GM21381 (cell line): ENCODE measurements at regions not wholly inside any gene's neighbourhood (a gene's known extent, or its start where the extent isn't known, plus 50 kb on each side); places are given as distances from the start of the nearest gene placed in this dataset.
A peak's percentile ranks its signal among the peaks of the same experiment; 100 is the strongest.

ENCODE experiments used
- ATAC-seq: cut with Tn5 transposase; IDR thresholded peaks from one replicate; pipeline ENCODE4 v1.9.1; 2021; ENCODE audit warnings: mild to moderate bottlenecking, moderate library complexity; ENCODE audit not compliant: unreplicated experiment

DNA sequence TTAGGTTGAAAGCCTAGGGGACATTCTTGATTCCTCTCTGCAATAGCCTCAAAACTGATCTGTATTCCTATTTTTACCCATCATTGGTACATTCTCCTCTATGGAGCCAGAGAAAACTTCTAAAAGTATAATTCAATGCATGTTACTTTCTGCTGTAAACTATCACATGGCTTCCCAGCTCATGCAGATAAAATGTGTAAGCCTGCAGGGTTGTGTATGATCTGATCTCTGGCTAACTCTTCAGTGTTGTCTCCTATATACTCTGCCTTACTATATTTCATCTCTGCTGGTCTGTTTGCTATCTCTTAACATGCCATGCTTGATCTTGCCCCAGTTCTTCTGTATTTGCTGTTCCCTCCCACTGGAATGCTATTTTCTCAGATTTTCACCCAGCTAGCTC is 323.3 kb upstream of the RSPO3 start:
- ATAC-seq: no peak

- no peak for ATAC-seq
Measured at GRCh38 chr6:126797981-126798380, 320.5 kb upstream of the RSPO3 start.

- ATAC-seq: peak; percentile 29
Measured at GRCh38 chr6:126803769-126804168, 314.7 kb upstream of the RSPO3 start.

GRCh38 chr6:126804332-126805064 is 314.0 kb upstream of the RSPO3 start:
- ATAC-seq: peak; percentile 87

DNA sequence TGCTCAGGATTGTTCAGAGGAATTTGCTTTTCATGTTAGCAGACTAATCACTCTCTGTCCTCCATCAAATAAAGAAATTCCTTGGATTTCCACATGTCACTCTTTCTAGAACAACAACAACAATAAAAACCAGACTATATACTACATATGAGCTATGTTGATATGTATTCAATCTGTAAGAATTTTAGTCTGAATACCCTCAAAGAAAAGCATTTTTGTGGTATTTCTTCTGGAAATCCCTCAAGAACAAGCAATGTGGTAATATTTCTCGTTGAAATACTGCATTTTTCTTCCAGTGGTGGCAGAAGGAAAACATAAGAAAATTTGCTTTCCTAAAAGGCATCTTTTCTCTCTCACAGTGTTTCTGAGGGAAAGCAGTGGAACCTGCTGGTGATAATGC is 312.6 kb upstream of the RSPO3 start:
- ATAC-seq: no peak

- ATAC-seq: no peak
Measured at GRCh38 chr6:126807876-126808275, 310.6 kb upstream of the RSPO3 start.

GRCh38 chr6:126811321-126811720 is 307.1 kb upstream of the RSPO3 start:
- ATAC-seq: no peak

GRCh38 chr6:126812010-126812409 is 306.5 kb upstream of the RSPO3 start:
- no peak for ATAC-seq

GRCh38 chr6:126812651-126813050 is 305.8 kb upstream of the RSPO3 start:
- no peak for ATAC-seq

DNA sequence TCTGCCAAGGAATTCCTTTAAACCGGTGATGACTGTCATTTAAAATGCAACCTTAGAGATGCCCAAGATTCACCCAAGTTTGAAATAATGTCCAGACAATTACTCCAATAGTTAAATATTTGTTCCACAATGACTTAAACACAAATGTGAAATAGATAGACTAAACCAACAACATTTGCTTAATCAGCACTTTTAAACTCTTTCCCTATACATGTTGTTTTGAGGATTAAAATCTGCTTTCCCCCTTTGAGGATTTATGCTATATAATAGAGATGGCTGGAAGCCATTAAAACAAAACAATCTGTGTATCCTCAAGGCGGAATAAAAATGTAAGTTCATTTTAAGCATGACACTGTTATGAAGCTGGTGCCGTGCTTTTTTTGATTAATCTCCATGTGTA is 297.8 kb upstream of the RSPO3 start:
- ATAC-seq: no peak

- no peak for ATAC-seq
Measured at GRCh38 chr6:126821706-126822105, 296.8 kb upstream of the RSPO3 start.

DNA sequence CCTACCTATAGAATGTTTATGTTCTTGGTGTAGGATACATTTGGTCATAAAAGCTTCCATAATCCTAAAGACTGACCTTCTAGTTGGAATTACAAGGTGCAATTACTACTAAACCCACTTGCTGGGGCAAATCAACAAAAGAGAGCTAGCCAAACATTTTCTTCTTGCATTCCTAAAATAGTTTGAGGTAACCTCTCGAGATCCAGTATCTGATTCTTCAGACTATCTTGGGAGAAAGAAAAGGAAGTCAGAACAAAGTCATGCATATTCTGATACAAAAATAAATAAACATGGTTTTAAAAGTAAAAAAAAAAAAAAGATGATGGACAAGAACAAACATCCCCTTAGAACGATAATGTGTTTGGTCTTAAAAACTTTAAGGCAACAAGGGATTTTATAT is 294.2 kb upstream of the RSPO3 start:
- no peak for ATAC-seq

- ATAC-seq: no peak
Measured at GRCh38 chr6:126824815-126825214, 293.7 kb upstream of the RSPO3 start.

GRCh38 chr6:126826166-126826714 is 292.2 kb upstream of the RSPO3 start:
- no peak for ATAC-seq

DNA sequence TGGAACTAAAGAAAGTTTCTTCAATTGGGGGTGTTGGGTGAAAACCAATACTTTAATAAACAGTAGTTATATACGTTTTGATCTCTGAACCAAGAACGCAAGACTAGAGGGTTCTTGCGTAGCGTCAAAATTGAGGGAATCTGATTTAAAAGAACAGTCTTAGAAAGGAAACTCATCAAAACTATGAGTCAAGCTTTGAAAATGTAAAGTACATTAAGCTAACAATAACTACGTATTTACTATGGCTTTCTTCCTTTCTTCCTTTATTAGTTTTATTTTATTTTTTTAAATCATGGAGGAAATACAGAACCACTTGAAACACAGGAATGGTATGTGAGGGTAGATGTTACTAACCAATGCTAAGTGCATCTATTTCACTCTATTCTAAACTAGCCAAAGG is 287.0 kb upstream of the RSPO3 start:
- no peak for ATAC-seq

DNA sequence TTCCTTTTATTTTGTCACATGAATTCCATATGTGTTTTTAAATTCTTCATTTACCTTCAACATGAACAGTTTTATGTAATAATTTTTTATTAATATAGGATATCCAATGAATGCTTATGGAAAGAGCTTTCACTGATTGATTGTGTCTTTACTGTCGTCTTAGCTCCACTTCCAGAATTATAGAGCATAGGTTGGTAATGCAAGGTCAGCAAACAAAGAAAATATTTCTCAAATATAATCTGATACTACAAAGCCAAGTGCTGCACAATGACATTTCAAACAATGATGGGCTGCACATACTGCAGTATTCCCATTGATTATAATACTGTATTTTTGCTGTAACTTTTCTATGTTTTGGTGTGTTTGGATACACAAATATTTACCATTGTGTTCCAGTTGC is 275.7 kb upstream of the RSPO3 start:
- no peak for ATAC-seq

- ATAC-seq: no peak
Measured at GRCh38 chr6:126848119-126848518, 270.4 kb upstream of the RSPO3 start.

DNA sequence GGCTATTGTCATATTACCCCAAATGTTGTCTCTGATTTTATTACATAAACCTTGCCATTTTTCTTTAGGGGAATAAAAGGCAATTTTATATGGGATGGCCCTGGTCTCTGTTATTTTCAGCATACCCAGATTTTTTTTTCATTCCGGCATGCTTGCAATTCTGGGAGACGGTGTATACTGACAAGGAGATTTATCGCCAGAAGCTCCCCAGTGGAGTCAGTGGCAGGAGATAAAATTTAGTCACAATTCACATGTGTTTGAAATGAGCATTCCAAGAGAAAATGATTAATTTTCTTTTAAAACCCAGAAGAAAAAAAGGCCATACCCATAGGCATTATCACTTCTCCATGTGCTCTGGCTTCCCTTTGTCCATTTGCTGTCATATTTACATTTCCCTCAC is 250.8 kb upstream of the RSPO3 start:
- no peak for ATAC-seq

DNA sequence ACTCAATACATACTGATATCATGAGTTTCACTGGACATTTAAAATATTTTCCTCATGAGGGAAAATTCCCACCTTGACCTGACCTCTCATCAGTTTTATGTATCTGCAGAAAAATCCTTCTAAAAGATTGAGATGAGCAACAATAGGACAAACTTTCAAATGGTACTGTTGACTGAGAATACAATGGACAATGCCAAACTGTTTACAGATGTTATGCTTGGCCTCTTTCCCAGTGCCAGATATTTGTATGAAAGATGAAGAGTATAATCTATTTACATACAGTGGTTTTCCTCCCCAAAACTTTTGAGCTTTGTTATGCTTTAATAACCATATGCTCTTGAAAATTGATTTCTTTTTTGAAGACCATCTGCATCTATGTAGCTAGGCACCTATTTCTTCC is 245.1 kb upstream of the RSPO3 start:
- no peak for ATAC-seq

DNA sequence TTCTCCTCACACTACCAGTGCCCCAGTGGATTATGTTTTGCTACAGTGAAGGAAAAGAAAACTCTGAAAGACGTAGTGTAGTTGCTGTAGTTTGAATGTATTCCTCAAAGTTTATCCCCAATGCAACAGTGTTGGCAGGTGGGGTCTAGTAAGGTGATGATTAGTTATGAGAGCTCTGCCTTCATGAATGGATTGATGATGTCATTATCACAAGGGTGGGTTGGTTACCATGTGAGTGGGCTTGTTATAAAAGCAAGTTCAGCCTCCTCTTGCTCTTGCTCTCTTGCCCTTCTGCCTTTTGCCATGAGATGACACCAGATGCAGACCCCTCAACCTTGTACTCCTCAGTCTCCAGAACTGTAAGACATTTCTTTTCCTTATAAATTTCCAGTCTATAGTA is 244.7 kb upstream of the RSPO3 start:
- no peak for ATAC-seq

DNA sequence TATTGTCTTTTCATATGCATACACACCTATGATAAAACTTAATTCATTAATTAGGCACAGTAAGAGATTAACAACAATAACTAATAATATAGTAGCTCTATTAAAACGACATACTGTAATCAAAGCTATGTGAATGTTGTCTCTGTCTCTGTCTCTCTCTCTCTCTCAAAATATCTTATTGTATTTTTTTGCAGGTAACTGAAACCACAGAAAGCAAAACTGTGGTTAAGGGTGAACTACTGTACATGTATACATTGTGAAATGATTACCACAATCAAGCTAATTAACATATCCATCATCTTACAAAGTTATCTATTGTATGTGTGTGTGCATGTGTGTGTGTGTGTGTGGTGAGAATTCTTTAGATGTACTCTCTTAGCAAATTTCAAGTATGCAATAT is 242.0 kb upstream of the RSPO3 start:
- ATAC-seq: no peak

DNA sequence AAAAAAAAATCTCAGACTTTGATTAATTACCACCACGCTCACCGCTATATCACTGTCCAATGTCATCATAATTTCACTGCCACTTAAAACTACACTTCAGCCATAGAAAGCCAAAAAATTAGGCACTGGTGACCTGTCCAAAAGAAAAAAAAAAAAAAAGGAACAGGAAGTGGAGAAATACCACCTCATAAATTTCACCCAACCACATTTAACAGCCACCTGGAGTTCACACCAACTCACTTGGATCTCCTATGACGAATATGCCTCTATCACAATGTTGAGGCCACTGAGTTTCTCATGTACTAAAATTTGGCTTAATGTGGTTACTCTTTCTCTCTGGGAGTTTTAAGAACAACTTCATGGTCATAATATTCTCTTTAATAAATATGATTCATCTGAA is 237.5 kb upstream of the RSPO3 start:
- no peak for ATAC-seq

DNA sequence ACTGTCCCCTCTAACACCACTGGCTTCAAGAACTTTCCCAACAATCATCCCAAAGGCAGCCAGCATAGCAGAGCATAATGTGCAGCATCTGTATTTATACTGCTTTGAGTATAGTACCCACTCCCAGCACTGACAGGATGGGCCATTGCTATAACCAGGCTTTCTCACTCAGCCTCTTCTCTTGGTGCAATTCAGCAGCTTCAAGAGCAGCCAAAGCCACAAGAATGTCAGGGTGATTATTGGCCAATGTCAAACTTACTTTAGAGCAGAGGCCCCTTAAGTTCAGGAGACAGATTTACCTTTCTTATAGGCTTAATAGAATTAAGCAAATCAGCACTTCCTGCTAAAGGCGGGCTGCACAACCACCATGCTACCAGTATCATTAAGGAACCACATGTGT is 232.4 kb upstream of the RSPO3 start:
- ATAC-seq: no peak
